ENCODE measurements at regions not wholly inside any gene's neighbourhood (a gene's known extent, or its start where the extent isn't known, plus 50 kb on each side); places are given as distances from the start of the nearest gene placed in this dataset.

GRCh38 chr13:90070837-90071525, 1276.5 kb upstream of the MIR17HG start:
- DNase-seq (ENCODE audit: low read depth) = no peak

GRCh38 chr13:90084684-90085290, 1262.7 kb upstream of the MIR17HG start:
- DNase-seq (ENCODE audit: low read depth) = peak; percentile 27

- no peak for DNase-seq (ENCODE audit: low read depth)
Observed at GRCh38 chr13:90089051-90089450, 1258.4 kb upstream of the MIR17HG start.

- DNase-seq (ENCODE audit: low read depth) = no peak
Observed at GRCh38 chr13:90091611-90092010, 1255.9 kb upstream of the MIR17HG start.

GRCh38 chr13:90094357-90094756, 1253.1 kb upstream of the MIR17HG start:
- no peak for DNase-seq (ENCODE audit: low read depth)

GRCh38 chr13:90098577-90098976, 1248.9 kb upstream of the MIR17HG start:
- DNase-seq (ENCODE audit: low read depth) = no peak

- no peak for DNase-seq (ENCODE audit: low read depth)
Observed at GRCh38 chr13:90099847-90100246, 1247.6 kb upstream of the MIR17HG start.

GRCh38 chr13:90103099-90103784, 1244.2 kb upstream of the MIR17HG start:
- DNase-seq (ENCODE audit: low read depth) = no peak

- DNase-seq (ENCODE audit: low read depth) = no peak
Observed at GRCh38 chr13:90104764-90105163, 1242.7 kb upstream of the MIR17HG start.

GRCh38 chr13:90105276-90105675, 1242.2 kb upstream of the MIR17HG start:
- DNase-seq (ENCODE audit: low read depth) = no peak

- DNase-seq (ENCODE audit: low read depth) = peak; percentile 11
Observed at GRCh38 chr13:90105849-90106496, 1241.5 kb upstream of the MIR17HG start.

- no peak for DNase-seq (ENCODE audit: low read depth)
Observed at GRCh38 chr13:90107661-90108060, 1239.8 kb upstream of the MIR17HG start.

GRCh38 chr13:90108547-90108946, 1238.9 kb upstream of the MIR17HG start:
- no peak for DNase-seq (ENCODE audit: low read depth)

- no peak for DNase-seq (ENCODE audit: low read depth)
Observed at GRCh38 chr13:90116121-90116520, 1231.4 kb upstream of the MIR17HG start.

GRCh38 chr13:90118467-90119071, 1228.9 kb upstream of the MIR17HG start:
- no peak for DNase-seq (ENCODE audit: low read depth)

- DNase-seq (ENCODE audit: low read depth) = no peak
Observed at GRCh38 chr13:90120026-90120425, 1227.5 kb upstream of the MIR17HG start.

- no peak for DNase-seq (ENCODE audit: low read depth)
Observed at GRCh38 chr13:90121784-90122183, 1225.7 kb upstream of the MIR17HG start.

GRCh38 chr13:90122531-90122930, 1225.0 kb upstream of the MIR17HG start:
- DNase-seq (ENCODE audit: low read depth) = no peak

- DNase-seq (ENCODE audit: low read depth) = no peak
Observed at GRCh38 chr13:90135558-90135957, 1211.9 kb upstream of the MIR17HG start.

- no peak for DNase-seq (ENCODE audit: low read depth)
Observed at GRCh38 chr13:90142251-90142650, 1205.2 kb upstream of the MIR17HG start.

- DNase-seq (ENCODE audit: low read depth) = no peak
Observed at GRCh38 chr13:90154311-90154960, 1193.1 kb upstream of the MIR17HG start.

- DNase-seq (ENCODE audit: low read depth) = no peak
Observed at GRCh38 chr13:90156390-90156789, 1191.1 kb upstream of the MIR17HG start.
